WTC11 (cell line): ENCODE measurements at regions not wholly inside any gene's neighbourhood (a gene's known extent, or its start where the extent isn't known, plus 50 kb on each side); places are given as distances from the start of the nearest gene placed in this dataset.

Experiments used
- ATAC-seq: fragments of 200-7000 bp; cut with Tn5 transposase; 2 replicates; pipeline ENCODE4 v1.10.0; 2021; ENCODE audit warnings: mild to moderate bottlenecking, moderate library complexity
- CTCF ChIA-PET: fragments of 300-600 bp; sonication (Branson Sonifier 250); formaldehyde crosslinking; loops from one replicate; lab custom pipeline; 2021; ENCODE audit warnings: antibody characterized with exemption; lab: Charles Lee
- POLR2A ChIA-PET: fragments of 350-600 bp; sonication (Branson Sonifier 250); formaldehyde crosslinking; loops from one replicate; lab custom pipeline; 2021; ENCODE audit warnings: antibody characterized with exemption; lab: Charles Lee
- DNase-seq: peaks from one replicate; pipeline ENCODE4 v3.0.0; 2021; ENCODE audit warnings: low spot score
- H3K27ac Mint-ChIP-seq: 2 replicates; pipeline ENCODE4 v1.8.0; 2021; ENCODE audit warnings: mixed read lengths
- H3K27me3 Mint-ChIP-seq: 2 replicates; pipeline ENCODE4 v1.8.0; 2021; ENCODE audit warnings: low read depth, mild to moderate bottlenecking, moderate library complexity, mixed read lengths
- H3K36me3 Mint-ChIP-seq: 2 replicates; pipeline ENCODE4 v1.8.0; 2021; ENCODE audit warnings: mixed read lengths
- H3K4me1 Mint-ChIP-seq: 2 replicates; pipeline ENCODE4 v1.8.0; 2022; ENCODE audit warnings: mixed read lengths
- H3K4me3 Mint-ChIP-seq: 2 replicates; pipeline ENCODE4 v1.8.0; 2021; ENCODE audit warnings: mild to moderate bottlenecking, moderate library complexity, mixed read lengths
- H3K9me3 Mint-ChIP-seq: 2 replicates; pipeline ENCODE4 v1.8.0; 2021; ENCODE audit warnings: mixed read lengths
- ARID4B ChIP-seq: sonication (generic); formaldehyde crosslinking; IDR thresholded peaks from 2 replicates; pipeline ENCODE4 v1.8.0; 2023; ENCODE audit warnings: missing genetic modification reagents, mild to moderate bottlenecking, borderline replicate concordance
- ATF1 ChIP-seq: sonication (generic); formaldehyde crosslinking; IDR thresholded peaks from 2 replicates; pipeline ENCODE4 v1.8.1; 2023; ENCODE audit warnings: mild to moderate bottlenecking, moderate library complexity, missing genetic modification reagents
- CBFB ChIP-seq: sonication (generic); formaldehyde crosslinking; IDR thresholded peaks from 2 replicates; pipeline ENCODE4 v1.8.1; 2022; ENCODE audit warnings: mild to moderate bottlenecking, low read depth, missing genetic modification reagents
- EMX1 ChIP-seq: fragments of 250-450 bp; sonication (Bioruptor Pico); IDR thresholded peaks from 2 replicates; pipeline ENCODE4 v1.8.0; 2021; ENCODE audit warnings: mild to moderate bottlenecking
- ESRRA ChIP-seq: sonication (generic); formaldehyde crosslinking; IDR thresholded peaks from 2 replicates; pipeline ENCODE4 v1.8.1; 2022; ENCODE audit warnings: mild to moderate bottlenecking, missing genetic modification reagents, borderline replicate concordance
- ETV6 ChIP-seq: sonication (generic); formaldehyde crosslinking; IDR thresholded peaks from 2 replicates; pipeline ENCODE4 v1.8.1; 2022; ENCODE audit warnings: mild to moderate bottlenecking, missing genetic modification reagents
- FOXK1 ChIP-seq: sonication (generic); formaldehyde crosslinking; IDR thresholded peaks from 2 replicates; pipeline ENCODE4 v1.8.0; 2022; ENCODE audit warnings: mild to moderate bottlenecking, moderate library complexity, missing genetic modification reagents
- MAX ChIP-seq: sonication (generic); formaldehyde crosslinking; IDR thresholded peaks from 2 replicates; pipeline ENCODE4 v1.8.0; 2022; ENCODE audit warnings: mild to moderate bottlenecking, missing genetic modification reagents
- NR3C1 ChIP-seq: sonication (generic); formaldehyde crosslinking; conservative IDR thresholded peaks from 2 replicates; pipeline ENCODE4 v1.8.1; 2023; ENCODE audit warnings: low read depth, mild to moderate bottlenecking, missing genetic modification reagents
- PRRX2 ChIP-seq: fragments of 250-450 bp; sonication (Bioruptor Pico); IDR thresholded peaks from 2 replicates; pipeline ENCODE4 v1.8.0; 2021; ENCODE audit warnings: mild to moderate bottlenecking
- SMAD4 ChIP-seq: sonication (generic); formaldehyde crosslinking; IDR thresholded peaks from 2 replicates; pipeline ENCODE4 v1.8.0; 2022; ENCODE audit warnings: mild to moderate bottlenecking, missing genetic modification reagents
- TCF7 ChIP-seq: sonication (generic); formaldehyde crosslinking; IDR thresholded peaks from 2 replicates; pipeline ENCODE4 v1.8.0; 2022; ENCODE audit warnings: mild to moderate bottlenecking, low read depth, missing genetic modification reagents, moderate library complexity
- TEAD1 ChIP-seq: sonication (generic); formaldehyde crosslinking; IDR thresholded peaks from 2 replicates; pipeline ENCODE4 v1.8.0; 2022; ENCODE audit warnings: mild to moderate bottlenecking, missing genetic modification reagents
- TEAD4 ChIP-seq: sonication (generic); formaldehyde crosslinking; IDR thresholded peaks from 2 replicates; pipeline ENCODE4 v1.8.0; 2022; ENCODE audit warnings: mild to moderate bottlenecking, missing genetic modification reagents
- ZBTB21 ChIP-seq: sonication (generic); formaldehyde crosslinking; IDR thresholded peaks from 2 replicates; pipeline ENCODE4 v1.8.1; 2023; ENCODE audit warnings: mild to moderate bottlenecking, missing genetic modification reagents, borderline replicate concordance
- ZBTB43 ChIP-seq: sonication (generic); formaldehyde crosslinking; IDR thresholded peaks from 2 replicates; pipeline ENCODE4 v1.8.1; 2023; ENCODE audit warnings: mild to moderate bottlenecking, missing genetic modification reagents
- ZNF232 ChIP-seq: sonication (generic); formaldehyde crosslinking; IDR thresholded peaks from 2 replicates; pipeline ENCODE4 v1.8.0; 2022; ENCODE audit warnings: mild to moderate bottlenecking, missing genetic modification reagents
- ZNF263 ChIP-seq: sonication (generic); formaldehyde crosslinking; IDR thresholded peaks from 2 replicates; pipeline ENCODE4 v1.8.1; 2022; ENCODE audit warnings: low read depth, mild to moderate bottlenecking, moderate library complexity, missing genetic modification reagents
- ZNF396 ChIP-seq: fragments of 250-450 bp; sonication (Bioruptor Pico); IDR thresholded peaks from 2 replicates; pipeline ENCODE4 v1.8.0; 2021; ENCODE audit warnings: mild to moderate bottlenecking, moderate library complexity, borderline replicate concordance
- TF ChIP-seq, protein P1 (sequence below): fragments of 250-450 bp; sonication (Bioruptor Pico); IDR thresholded peaks from 2 replicates; pipeline ENCODE4 v1.9.0; 2021; ENCODE audit warnings: mild to moderate bottlenecking
- TF ChIP-seq, protein P2 (sequence below): fragments of 250-450 bp; sonication (Bioruptor Pico); IDR thresholded peaks from 2 replicates; pipeline ENCODE4 v1.9.0; 2021; ENCODE audit warnings: moderate library complexity, mild to moderate bottlenecking, inconsistent platforms, borderline replicate concordance
- TF ChIP-seq, protein P3 (sequence below): fragments of 200-600 bp; IDR thresholded peaks from 2 replicates; pipeline ENCODE4 v1.8.0; 2022; ENCODE audit warnings: antibody characterized with exemption
- TF ChIP-seq, protein P4 (sequence below): sonication (generic); formaldehyde crosslinking; IDR thresholded peaks from 2 replicates; pipeline ENCODE4 v1.8.1; 2022; ENCODE audit warnings: mild to moderate bottlenecking, moderate library complexity, missing genetic modification reagents

DNA sequence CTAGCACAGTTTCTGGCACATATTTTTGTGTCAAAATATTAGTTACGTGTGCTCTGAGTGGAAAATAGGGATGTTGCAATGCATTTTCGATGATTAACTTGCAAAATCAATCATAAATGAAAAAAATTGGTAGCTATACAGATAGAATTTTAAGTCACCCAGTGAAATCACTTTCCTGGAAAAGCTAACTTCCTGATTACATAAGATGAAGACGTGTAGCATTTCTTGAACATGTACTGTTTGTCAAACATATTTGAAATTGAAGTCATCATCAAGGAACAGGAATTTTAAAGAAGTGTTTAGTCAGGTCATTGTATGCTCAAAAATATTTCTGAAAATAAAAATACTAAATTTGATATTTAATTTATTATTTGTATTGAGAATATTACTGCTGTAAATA lies 977.7 kb downstream of the PLOD2 start:
- H3K9me3 Mint-ChIP-seq = no peaks in the 10 kb centered on the region
- no peak overlapping the region for H3K27ac Mint-ChIP-seq
- TF ChIP-seq SMAD4 = no peak
- TF ChIP-seq, protein P1, sequence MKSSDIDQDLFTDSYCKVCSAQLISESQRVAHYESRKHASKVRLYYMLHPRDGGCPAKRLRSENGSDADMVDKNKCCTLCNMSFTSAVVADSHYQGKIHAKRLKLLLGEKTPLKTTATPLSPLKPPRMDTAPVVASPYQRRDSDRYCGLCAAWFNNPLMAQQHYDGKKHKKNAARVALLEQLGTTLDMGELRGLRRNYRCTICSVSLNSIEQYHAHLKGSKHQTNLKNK (CRISPR knock-in tag) = no peak
- no peak for TF ChIP-seq ZNF396 (CRISPR knock-in tag)
- TF ChIP-seq, all 79 proteins: peak for 0
- no peaks in the 10 kb centered on the region for H3K27me3 Mint-ChIP-seq
- DNase-seq (no peak), ATAC-seq (no peak)
- peaks cover 21% of the 10 kb centered on the region for H3K4me1 Mint-ChIP-seq
- no peaks in the 10 kb centered on the region for H3K36me3 Mint-ChIP-seq
- ChIA-PET POLR2A (no interaction called here), CTCF (no interaction called here)
- H3K4me3 Mint-ChIP-seq = no peak overlapping the region

- ChIA-PET CTCF (no interaction called here), POLR2A (no interaction called here)
- Mint-ChIP-seq H3K4me3 (no peak overlapping the region), H3K27ac (peak overlapping the region; percentile 28; the same call in 1 of the 2 replicates), H3K4me1 (peaks cover 13% of the 10 kb centered on the region), H3K9me3 (no peaks in the 10 kb centered on the region), H3K27me3 (no peaks in the 10 kb centered on the region), H3K36me3 (no peaks in the 10 kb centered on the region)
- no peak for DNase-seq
- ATAC-seq = peak; percentile 51
- TF ChIP-seq ZNF263 (no peak), ZBTB43 (no peak), TCF7 (CRISPR knock-in tag) (no peak), ZNF232 (no peak), ESRRA (CRISPR knock-in tag) (no peak), ETV6 (CRISPR knock-in tag) (no peak), TEAD1 (CRISPR knock-in tag) (no peak), ATF1 (CRISPR knock-in tag) (no peak), ZNF396 (CRISPR knock-in tag) (no peak), ZBTB21 (no peak), TEAD4 (CRISPR knock-in tag) (no peak), SMAD4 (no peak), PRRX2 (CRISPR knock-in tag) (no peak)
These were observed 972.8 kb downstream of the PLOD2 start for GRCh38 chr3:145188079-145188770.

DNA sequence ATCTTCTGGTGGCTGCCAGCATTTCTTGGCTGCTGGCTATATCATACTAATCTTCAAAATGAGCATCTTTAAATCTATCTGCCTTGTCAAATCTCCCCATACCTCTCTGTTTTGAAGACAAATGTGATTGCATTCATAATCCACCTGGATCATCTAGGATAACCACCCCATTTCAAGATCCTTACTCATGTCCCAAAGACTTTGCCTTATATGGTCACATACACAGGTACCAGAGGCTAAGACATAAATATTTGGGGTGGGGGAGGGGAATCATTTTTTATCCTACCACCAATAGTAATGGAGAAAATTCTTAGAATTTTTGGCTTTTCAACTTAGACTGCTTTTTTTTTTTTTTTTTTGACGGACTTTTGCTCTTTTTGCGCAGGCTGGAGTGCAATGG lies 970.8 kb downstream of the PLOD2 start:
- Mint-ChIP-seq H3K9me3 (no peaks in the 10 kb centered on the region), H3K36me3 (no peaks in the 10 kb centered on the region), H3K4me3 (no peak overlapping the region), H3K27me3 (no peaks in the 10 kb centered on the region), H3K4me1 (peaks cover 13% of the 10 kb centered on the region), H3K27ac (no peak overlapping the region)
- CTCF ChIA-PET = no interaction called here
- ATAC-seq = no peak
- POLR2A ChIA-PET = no interaction called here
- DNase-seq = no peak
- no peak for TF ChIP-seq CBFB (CRISPR knock-in tag)
- TF ChIP-seq FOXK1 (CRISPR knock-in tag) = no peak
- TF ChIP-seq, protein P2, sequence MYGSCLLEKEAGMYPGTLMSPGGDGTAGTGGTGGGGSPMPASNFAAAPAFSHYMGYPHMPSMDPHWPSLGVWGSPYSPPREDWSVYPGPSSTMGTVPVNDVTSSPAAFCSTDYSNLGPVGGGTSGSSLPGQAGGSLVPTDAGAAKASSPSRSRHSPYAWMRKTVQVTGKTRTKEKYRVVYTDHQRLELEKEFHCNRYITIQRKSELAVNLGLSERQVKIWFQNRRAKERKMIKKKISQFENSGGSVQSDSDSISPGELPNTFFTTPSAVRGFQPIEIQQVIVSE (CRISPR knock-in tag) = no peak
- TF ChIP-seq, protein P1 (CRISPR knock-in tag) = no peak
- TF ChIP-seq EMX1 (CRISPR knock-in tag) = no peak
- no peak for TF ChIP-seq TEAD1 (CRISPR knock-in tag)
- TF ChIP-seq ZBTB21 = no peak
- TF ChIP-seq, protein P3, sequence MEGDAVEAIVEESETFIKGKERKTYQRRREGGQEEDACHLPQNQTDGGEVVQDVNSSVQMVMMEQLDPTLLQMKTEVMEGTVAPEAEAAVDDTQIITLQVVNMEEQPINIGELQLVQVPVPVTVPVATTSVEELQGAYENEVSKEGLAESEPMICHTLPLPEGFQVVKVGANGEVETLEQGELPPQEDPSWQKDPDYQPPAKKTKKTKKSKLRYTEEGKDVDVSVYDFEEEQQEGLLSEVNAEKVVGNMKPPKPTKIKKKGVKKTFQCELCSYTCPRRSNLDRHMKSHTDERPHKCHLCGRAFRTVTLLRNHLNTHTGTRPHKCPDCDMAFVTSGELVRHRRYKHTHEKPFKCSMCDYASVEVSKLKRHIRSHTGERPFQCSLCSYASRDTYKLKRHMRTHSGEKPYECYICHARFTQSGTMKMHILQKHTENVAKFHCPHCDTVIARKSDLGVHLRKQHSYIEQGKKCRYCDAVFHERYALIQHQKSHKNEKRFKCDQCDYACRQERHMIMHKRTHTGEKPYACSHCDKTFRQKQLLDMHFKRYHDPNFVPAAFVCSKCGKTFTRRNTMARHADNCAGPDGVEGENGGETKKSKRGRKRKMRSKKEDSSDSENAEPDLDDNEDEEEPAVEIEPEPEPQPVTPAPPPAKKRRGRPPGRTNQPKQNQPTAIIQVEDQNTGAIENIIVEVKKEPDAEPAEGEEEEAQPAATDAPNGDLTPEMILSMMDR = no peak
- no peak for TF ChIP-seq NR3C1 (CRISPR knock-in tag)
- no peak for TF ChIP-seq ARID4B (CRISPR knock-in tag)
- no peak for TF ChIP-seq MAX (CRISPR knock-in tag)
- TF ChIP-seq, protein P4, sequence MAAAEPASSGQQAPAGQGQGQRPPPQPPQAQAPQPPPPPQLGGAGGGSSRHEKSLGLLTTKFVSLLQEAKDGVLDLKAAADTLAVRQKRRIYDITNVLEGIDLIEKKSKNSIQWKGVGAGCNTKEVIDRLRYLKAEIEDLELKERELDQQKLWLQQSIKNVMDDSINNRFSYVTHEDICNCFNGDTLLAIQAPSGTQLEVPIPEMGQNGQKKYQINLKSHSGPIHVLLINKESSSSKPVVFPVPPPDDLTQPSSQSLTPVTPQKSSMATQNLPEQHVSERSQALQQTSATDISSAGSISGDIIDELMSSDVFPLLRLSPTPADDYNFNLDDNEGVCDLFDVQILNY (CRISPR knock-in tag) = no peak
